Activated B cell treated with CpG ODN at 0.5 μM for 24 hours (primary cell): ENCODE measurements at regions not wholly inside any gene's neighbourhood (a gene's known extent, or its start where the extent isn't known, plus 50 kb on each side); places are given as distances from the start of the nearest gene placed in this dataset.

Experiments used
- ATAC-seq: fragments of 200-7000 bp; cut with Tn5 transposase; one replicate; pipeline ENCODE4 v1.10.0; 2021; ENCODE audit warnings: low read depth, mild to moderate bottlenecking, moderate library complexity
- CTCF ChIA-PET: fragments of 350-600 bp; sonication (Branson Sonifier 250); formaldehyde crosslinking; loops from one replicate; lab custom pipeline; 2021; ENCODE audit warnings: antibody characterized with exemption; lab: Charles Lee
- POLR2A ChIA-PET: fragments of 350-600 bp; sonication (Branson Sonifier 250); formaldehyde crosslinking; loops from one replicate; lab custom pipeline; 2021; ENCODE audit warnings: antibody characterized with exemption; lab: Charles Lee
- DNase-seq: peaks from one replicate; pipeline ENCODE4 v3.0.0; 2022
- H3K27ac Mint-ChIP-seq: one replicate; pipeline ENCODE4 v1.8.0; 2020; ENCODE audit warnings: mixed read lengths
- H3K27me3 Mint-ChIP-seq: one replicate; pipeline ENCODE4 v1.8.0; 2021; ENCODE audit warnings: mixed read lengths
- H3K36me3 Mint-ChIP-seq: one replicate; pipeline ENCODE4 v1.8.0; 2021; ENCODE audit warnings: low read depth, mixed read lengths
- H3K4me1 Mint-ChIP-seq: one replicate; pipeline ENCODE4 v1.8.0; 2021; ENCODE audit warnings: mixed read lengths
- H3K4me3 Mint-ChIP-seq: one replicate; pipeline ENCODE4 v1.8.0; 2020; ENCODE audit warnings: mild to moderate bottlenecking, mixed read lengths
- H3K9me3 Mint-ChIP-seq: one replicate; pipeline ENCODE4 v1.8.0; 2020; ENCODE audit warnings: mixed read lengths
- intact Hi-C: fragments of 100-400 bp; cut with micrococcal nuclease; formaldehyde crosslinking; loops from one replicate; pipeline ENCODE4 v1.15.1; 2024
- TF ChIP-seq, protein P1 (sequence below): fragments of 200-600 bp; IDR thresholded peaks from one replicate; pipeline ENCODE4 v1.8.0; 2022; ENCODE audit warnings: antibody characterized with exemption, mild to moderate bottlenecking

DNA sequence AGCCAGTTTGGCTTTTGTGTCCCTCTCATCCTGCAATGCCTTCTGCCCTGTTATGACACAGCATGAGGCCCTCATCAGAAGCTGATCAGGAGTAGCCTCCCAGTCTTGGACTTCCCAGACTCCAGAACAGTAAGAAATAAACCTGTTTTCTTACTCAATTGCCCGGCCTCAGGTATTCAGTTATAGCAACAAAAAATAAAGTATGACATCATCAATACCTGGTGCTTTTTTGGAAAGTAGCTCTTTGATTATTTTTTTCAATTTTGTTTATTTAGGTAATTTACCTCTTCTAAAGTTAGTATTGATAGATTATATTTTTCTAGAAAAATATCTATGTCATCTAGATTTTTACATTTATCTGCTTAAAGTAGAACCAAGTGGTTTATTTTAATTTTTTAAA, 112.8 kb upstream of the CES5A start:
- TF ChIP-seq, protein P1, sequence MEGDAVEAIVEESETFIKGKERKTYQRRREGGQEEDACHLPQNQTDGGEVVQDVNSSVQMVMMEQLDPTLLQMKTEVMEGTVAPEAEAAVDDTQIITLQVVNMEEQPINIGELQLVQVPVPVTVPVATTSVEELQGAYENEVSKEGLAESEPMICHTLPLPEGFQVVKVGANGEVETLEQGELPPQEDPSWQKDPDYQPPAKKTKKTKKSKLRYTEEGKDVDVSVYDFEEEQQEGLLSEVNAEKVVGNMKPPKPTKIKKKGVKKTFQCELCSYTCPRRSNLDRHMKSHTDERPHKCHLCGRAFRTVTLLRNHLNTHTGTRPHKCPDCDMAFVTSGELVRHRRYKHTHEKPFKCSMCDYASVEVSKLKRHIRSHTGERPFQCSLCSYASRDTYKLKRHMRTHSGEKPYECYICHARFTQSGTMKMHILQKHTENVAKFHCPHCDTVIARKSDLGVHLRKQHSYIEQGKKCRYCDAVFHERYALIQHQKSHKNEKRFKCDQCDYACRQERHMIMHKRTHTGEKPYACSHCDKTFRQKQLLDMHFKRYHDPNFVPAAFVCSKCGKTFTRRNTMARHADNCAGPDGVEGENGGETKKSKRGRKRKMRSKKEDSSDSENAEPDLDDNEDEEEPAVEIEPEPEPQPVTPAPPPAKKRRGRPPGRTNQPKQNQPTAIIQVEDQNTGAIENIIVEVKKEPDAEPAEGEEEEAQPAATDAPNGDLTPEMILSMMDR: no peak
- H3K4me3 Mint-ChIP-seq: no peak overlapping the region
- no peak for ATAC-seq
- no peaks in the 10 kb centered on the region for H3K36me3 Mint-ChIP-seq
- ChIA-PET POLR2A (no interaction called here), CTCF (no interaction called here)
- peaks cover 6% of the 10 kb centered on the region for H3K27me3 Mint-ChIP-seq
- H3K27ac Mint-ChIP-seq: no peak overlapping the region
- no peak for DNase-seq
- H3K9me3 Mint-ChIP-seq: no peaks in the 10 kb centered on the region
- intact Hi-C loops: no loop called here
- no peaks in the 10 kb centered on the region for H3K4me1 Mint-ChIP-seq

DNA sequence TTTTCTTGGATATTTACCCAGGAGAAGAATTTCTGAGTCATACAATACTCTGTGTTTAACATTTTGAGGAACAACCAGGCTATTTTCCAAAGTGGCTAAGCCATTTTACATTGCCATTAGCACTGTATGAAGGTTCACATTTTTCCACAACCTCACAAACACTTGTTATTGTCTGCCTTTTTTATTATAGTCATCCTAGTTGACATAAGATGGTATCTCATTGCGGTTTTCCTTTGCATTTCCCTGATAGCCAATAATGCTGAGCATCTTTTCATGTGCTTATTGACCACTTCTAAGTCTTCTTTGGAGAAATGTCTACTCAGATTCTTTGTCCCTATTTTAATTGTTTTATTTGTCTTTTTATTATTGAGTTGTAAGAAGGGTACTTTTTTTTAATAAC, 107.4 kb upstream of the CES5A start:
- peaks cover 7% of the 10 kb centered on the region for H3K27me3 Mint-ChIP-seq
- ChIA-PET CTCF (no interaction called here), POLR2A (no interaction called here)
- DNase-seq (no peak), ATAC-seq (no peak)
- TF ChIP-seq, protein P1: no peak
- no peak overlapping the region for H3K27ac Mint-ChIP-seq
- no peaks in the 10 kb centered on the region for H3K4me1 Mint-ChIP-seq
- intact Hi-C loops: no loop called here
- no peak overlapping the region for H3K4me3 Mint-ChIP-seq
- no peaks in the 10 kb centered on the region for H3K36me3 Mint-ChIP-seq
- no peaks in the 10 kb centered on the region for H3K9me3 Mint-ChIP-seq

DNA sequence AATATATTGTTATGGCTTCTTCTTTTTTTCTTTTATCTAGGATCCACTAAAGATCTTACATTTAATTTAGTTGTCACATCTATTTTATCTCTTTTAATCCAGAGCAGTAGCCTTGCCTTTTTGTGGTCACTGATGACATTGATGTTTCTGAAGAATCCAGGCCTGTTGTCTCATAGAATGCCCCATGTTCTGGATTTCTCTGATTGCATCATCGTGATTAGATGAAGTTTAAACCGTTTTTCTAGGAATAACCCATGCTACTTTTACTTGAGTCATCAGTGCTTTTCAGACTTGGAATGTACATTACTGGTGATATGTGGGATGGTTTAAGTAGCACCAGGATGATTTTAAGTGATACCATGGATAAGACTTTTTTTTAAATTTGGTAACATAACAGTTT, 106.4 kb upstream of the CES5A start:
- intact Hi-C loops: no loop called here
- no peak overlapping the region for H3K4me3 Mint-ChIP-seq

DNA sequence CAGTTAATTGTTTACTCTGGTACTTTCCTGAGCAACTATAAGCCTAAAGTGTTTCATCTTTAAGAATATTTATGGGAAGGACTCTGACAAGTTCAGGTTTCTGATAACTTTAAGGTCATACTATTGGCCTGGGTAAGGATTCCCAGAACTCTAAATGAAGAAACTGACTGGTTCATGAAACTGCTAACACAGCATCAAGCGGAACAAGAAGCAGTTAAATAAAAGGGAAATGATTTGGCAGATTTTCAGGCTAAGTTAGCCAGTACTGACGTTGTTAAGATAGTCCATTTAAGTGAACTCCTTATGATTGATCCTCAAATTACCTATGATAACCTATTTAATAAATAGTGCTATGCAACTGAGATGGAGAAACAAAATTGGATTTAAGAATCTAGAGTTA, 101.6 kb upstream of the CES5A start:
- ATAC-seq (no peak), DNase-seq (no peak)
- intact Hi-C loops: no loop called here
- POLR2A ChIA-PET: no interaction called here
- CTCF ChIA-PET: interaction anchor here (1.0 to 1.1 kb wide), 2 partner anchors 31 to 33 kb away, joined by 3 read pairs; no protein-coding TSS in a partner anchor
- H3K9me3 Mint-ChIP-seq: no peaks in the 10 kb centered on the region
- no peaks in the 10 kb centered on the region for H3K4me1 Mint-ChIP-seq
- peaks cover 2% of the 10 kb centered on the region for H3K27me3 Mint-ChIP-seq
- TF ChIP-seq, protein P1: no peak
- H3K36me3 Mint-ChIP-seq: no peaks in the 10 kb centered on the region
- no peak overlapping the region for H3K4me3 Mint-ChIP-seq
- no peak overlapping the region for H3K27ac Mint-ChIP-seq

More for the DNA sequence above, 106.4 kb upstream of the CES5A start:
- ChIA-PET POLR2A (no interaction called here), CTCF (no interaction called here)
- no peak overlapping the region for H3K27ac Mint-ChIP-seq
- peaks cover 7% of the 10 kb centered on the region for H3K27me3 Mint-ChIP-seq
- ATAC-seq (no peak), DNase-seq (no peak)
- no peaks in the 10 kb centered on the region for H3K4me1 Mint-ChIP-seq
- no peaks in the 10 kb centered on the region for H3K9me3 Mint-ChIP-seq
- no peaks in the 10 kb centered on the region for H3K36me3 Mint-ChIP-seq
- TF ChIP-seq, protein P1: no peak

DNA sequence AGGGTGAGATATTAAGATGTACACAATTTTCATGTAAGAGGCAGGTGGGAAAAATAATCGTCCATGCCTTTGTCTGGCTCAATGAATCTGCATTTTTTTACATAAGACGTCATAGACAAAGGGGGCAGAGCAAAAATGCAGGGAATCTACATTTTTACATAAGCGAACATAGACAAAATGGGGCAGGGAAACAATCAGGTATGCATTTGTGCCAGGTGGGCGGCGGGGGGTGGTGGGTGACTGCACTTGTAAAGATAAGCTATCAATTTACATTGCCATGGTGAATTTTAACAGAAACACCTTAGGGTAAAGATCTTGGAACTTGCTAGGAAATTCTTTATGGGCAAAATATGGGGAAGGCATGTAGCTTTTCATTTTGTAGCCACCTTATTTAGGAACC, 96.3 kb upstream of the CES5A start:
- POLR2A ChIA-PET: no interaction called here
- intact Hi-C loops: no loop called here
- ATAC-seq (no peak), DNase-seq (no peak)
- H3K36me3 Mint-ChIP-seq: no peaks in the 10 kb centered on the region
- CTCF ChIA-PET: no interaction called here
- peaks cover 2% of the 10 kb centered on the region for H3K4me1 Mint-ChIP-seq
- no peak overlapping the region for H3K4me3 Mint-ChIP-seq
- peaks cover 2% of the 10 kb centered on the region for H3K27me3 Mint-ChIP-seq
- H3K9me3 Mint-ChIP-seq: no peaks in the 10 kb centered on the region
- no peak overlapping the region for H3K27ac Mint-ChIP-seq
- TF ChIP-seq, protein P1: no peak
